ENCODE measurements at regions not wholly inside any gene's neighbourhood (a gene's known extent, or its start where the extent isn't known, plus 50 kb on each side); places are given as distances from the start of the nearest gene placed in this dataset.
A peak's percentile ranks its signal among the peaks of the same experiment; 100 is the strongest.

DNA sequence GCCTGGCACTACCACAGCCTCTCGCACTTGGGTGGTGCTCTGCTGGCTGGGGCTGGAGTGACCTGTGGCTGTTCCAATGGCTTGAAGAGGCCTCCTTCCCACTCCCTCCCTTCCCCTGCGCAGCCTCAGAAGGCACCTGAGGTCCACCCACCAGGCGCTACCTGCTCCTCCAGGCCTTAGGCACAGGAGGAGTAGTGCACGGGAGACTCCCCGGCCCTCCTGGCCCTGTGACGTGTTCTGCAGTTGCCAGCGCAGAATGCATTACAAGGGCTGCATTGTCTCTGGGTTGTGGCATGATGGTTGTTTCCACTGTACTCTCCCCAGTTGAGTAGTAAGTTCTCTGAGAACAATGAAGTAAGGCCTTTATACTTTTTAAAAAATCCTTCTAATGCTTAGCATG is 128.6 kb downstream of the TEX29 start:
- DNase-seq (no peak), ATAC-seq (peak in 1 of 2 donors; percentile 43)
- intact Hi-C loops (cut with DNase I) = no loop called here
- Histone ChIP-seq H3K27ac (no peak overlapping the region), H3K36me3 (no peaks in the 10 kb centered on the region), H3K4me3 (no peak overlapping the region), H3K27me3 (ENCODE audit: low read depth) (peaks cover 3% of the 10 kb centered on the region), H3K4me1 (no peaks in the 10 kb centered on the region), H3K9me3 (no peaks in the 10 kb centered on the region)
- TF ChIP-seq, protein P1, sequence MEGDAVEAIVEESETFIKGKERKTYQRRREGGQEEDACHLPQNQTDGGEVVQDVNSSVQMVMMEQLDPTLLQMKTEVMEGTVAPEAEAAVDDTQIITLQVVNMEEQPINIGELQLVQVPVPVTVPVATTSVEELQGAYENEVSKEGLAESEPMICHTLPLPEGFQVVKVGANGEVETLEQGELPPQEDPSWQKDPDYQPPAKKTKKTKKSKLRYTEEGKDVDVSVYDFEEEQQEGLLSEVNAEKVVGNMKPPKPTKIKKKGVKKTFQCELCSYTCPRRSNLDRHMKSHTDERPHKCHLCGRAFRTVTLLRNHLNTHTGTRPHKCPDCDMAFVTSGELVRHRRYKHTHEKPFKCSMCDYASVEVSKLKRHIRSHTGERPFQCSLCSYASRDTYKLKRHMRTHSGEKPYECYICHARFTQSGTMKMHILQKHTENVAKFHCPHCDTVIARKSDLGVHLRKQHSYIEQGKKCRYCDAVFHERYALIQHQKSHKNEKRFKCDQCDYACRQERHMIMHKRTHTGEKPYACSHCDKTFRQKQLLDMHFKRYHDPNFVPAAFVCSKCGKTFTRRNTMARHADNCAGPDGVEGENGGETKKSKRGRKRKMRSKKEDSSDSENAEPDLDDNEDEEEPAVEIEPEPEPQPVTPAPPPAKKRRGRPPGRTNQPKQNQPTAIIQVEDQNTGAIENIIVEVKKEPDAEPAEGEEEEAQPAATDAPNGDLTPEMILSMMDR (IDR thresholded peaks at IDR 0.05) = no peak

- H3K36me3 ChIP-seq = no peaks in the 10 kb centered on the region
- H3K27ac ChIP-seq = no peak overlapping the region
- peaks cover 3% of the 10 kb centered on the region for H3K27me3 ChIP-seq (ENCODE audit: low read depth)
- H3K9me3 ChIP-seq = no peaks in the 10 kb centered on the region
- intact Hi-C loops (cut with DNase I) = no loop called here
- no peak overlapping the region for H3K4me3 ChIP-seq
- DNase-seq = no peak
- TF ChIP-seq, protein P1 (IDR thresholded peaks at IDR 0.05) = no peak
- H3K4me1 ChIP-seq = no peaks in the 10 kb centered on the region
- no peak for ATAC-seq
Observed at GRCh38 chr13:111451402-111451801, 131.0 kb downstream of the TEX29 start.

DNA sequence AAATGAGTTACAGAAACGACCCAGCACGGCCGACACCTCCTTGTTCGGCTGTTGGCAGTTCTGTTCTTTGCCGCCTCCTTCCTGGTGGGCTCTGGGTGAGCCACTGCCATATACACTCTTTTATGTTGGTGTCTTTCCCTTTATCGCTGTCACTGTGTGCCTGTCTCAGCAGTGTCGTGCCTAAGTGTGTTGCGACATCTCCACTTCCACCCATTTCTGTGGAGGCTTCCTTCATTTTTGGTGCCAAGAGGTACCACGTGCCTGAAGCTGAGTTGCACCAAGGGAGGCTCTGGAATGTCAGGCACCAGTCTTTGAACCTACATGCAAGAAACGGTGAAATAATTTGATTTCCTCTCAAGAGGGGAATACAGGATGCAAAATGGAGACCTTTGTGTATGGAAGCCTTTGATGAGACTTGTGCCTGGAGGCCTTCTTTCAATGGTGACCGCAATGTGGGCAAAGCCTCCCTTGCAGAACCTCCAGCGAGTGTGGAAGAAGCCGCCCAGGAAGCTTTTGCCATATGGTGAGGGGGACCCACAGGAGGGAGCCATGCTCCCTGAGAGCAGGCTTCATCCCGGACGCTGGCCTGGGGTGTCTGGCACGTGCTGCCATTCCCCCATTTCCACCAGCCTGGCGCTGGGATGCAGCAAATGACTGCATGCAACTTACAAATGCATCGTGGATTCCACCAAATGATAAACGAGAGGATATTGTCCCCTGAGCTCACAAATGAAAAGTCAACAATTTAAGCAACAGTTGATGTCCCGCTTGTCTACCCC is 136.2 kb downstream of the TEX29 start:
- intact Hi-C loops (cut with DNase I) = no loop called here
- no peak for DNase-seq
- peaks cover 20% of the 10 kb centered on the region for H3K27me3 ChIP-seq (ENCODE audit: low read depth)
- H3K27ac ChIP-seq = no peak overlapping the region
- no peaks in the 10 kb centered on the region for H3K36me3 ChIP-seq
- H3K4me1 ChIP-seq = no peaks in the 10 kb centered on the region
- TF ChIP-seq, protein P1 (IDR thresholded peaks at IDR 0.05) = no peak
- H3K9me3 ChIP-seq = no peaks in the 10 kb centered on the region
- H3K4me3 ChIP-seq = no peak overlapping the region
- ATAC-seq = no peak

- Histone ChIP-seq H3K4me1 (no peaks in the 10 kb centered on the region), H3K4me3 (no peak overlapping the region), H3K9me3 (no peaks in the 10 kb centered on the region), H3K27ac (no peak overlapping the region), H3K27me3 (ENCODE audit: low read depth) (peaks cover 23% of the 10 kb centered on the region), H3K36me3 (no peaks in the 10 kb centered on the region)
- ATAC-seq (no peak), DNase-seq (no peak)
- TF ChIP-seq, protein P1 (IDR thresholded peaks at IDR 0.05) = no peak
- intact Hi-C loops (cut with DNase I) = no loop called here
Observed at GRCh38 chr13:111458001-111458531, 137.6 kb downstream of the TEX29 start.

- H3K27ac ChIP-seq = no peak overlapping the region
- H3K4me1 ChIP-seq = no peaks in the 10 kb centered on the region
- H3K9me3 ChIP-seq = no peaks in the 10 kb centered on the region
- intact Hi-C loops (cut with DNase I) = no loop called here
- DNase-seq (no peak), ATAC-seq (no peak)
- peaks cover 25% of the 10 kb centered on the region for H3K27me3 ChIP-seq (ENCODE audit: low read depth)
- TF ChIP-seq, protein P1 (IDR thresholded peaks at IDR 0.05) = no peak
- H3K36me3 ChIP-seq = no peaks in the 10 kb centered on the region
- no peak overlapping the region for H3K4me3 ChIP-seq
Observed at GRCh38 chr13:111458739-111459138, 138.3 kb downstream of the TEX29 start.
